IMR-90 (cell line): ENCODE measurements at regions not wholly inside any gene's neighbourhood (a gene's known extent, or its start where the extent isn't known, plus 50 kb on each side); places are given as distances from the start of the nearest gene placed in this dataset.

Source experiments
- ATAC-seq: fragments of 200-7000 bp; cut with Tn5 transposase; 2 replicates; pipeline ENCODE4 v1.9.1; 2020; ENCODE audit warnings: low read depth, mild to moderate bottlenecking, moderate library complexity
- BruUV-seq: library from RNA; stranded (reverse); fragments of 400-500 nt; replicated peaks from 2 replicates; lab custom pipeline; 2021; lab: Mats Ljungman, UMichigan
- CTCF ChIA-PET: fragments of 300-600 bp; formaldehyde crosslinking; extraction: SDS; loops from one replicate; lab custom pipeline; 2021; ENCODE audit warnings: antibody characterized with exemption; lab: Yijun Ruan, JAX
- POLR2A ChIA-PET: fragments of 300-600 bp; sonication (Branson Sonifier 250); formaldehyde crosslinking; loops from one replicate; lab custom pipeline; 2022; ENCODE audit warnings: antibody characterized with exemption; ENCODE audit not compliant: unreplicated experiment; lab: Charles Lee
- DNase-seq: peaks from one replicate; pipeline ENCODE4 v3.0.0; 2013
- H2AFZ ChIP-seq: replicated peaks from 2 replicates; pipeline ENCODE3; 2013; ENCODE audit warnings: low read length, mild to moderate bottlenecking; ENCODE audit not compliant: poor library complexity
- H2AK5ac ChIP-seq: 2 replicates; pipeline ENCODE4 v1.6.1; 2013; ENCODE audit warnings: low read depth, low read length, inconsistent platforms
- H2AK9ac ChIP-seq: replicated peaks from 2 replicates; pipeline ENCODE3; 2013; ENCODE audit warnings: mild to moderate bottlenecking, low read depth, low read length, moderate library complexity; ENCODE audit not compliant: poor library complexity
- H2BK120ac ChIP-seq: 2 replicates; pipeline ENCODE4 v1.6.1; 2013; ENCODE audit warnings: low read depth, low read length, inconsistent platforms
- H2BK15ac ChIP-seq: 3 replicates; pipeline ENCODE4 v1.6.1; 2013; ENCODE audit warnings: low read depth, low read length, inconsistent platforms
- H2BK20ac ChIP-seq: 2 replicates; pipeline ENCODE4 v1.6.1; 2013; ENCODE audit warnings: low read depth, mild to moderate bottlenecking, inconsistent platforms, low read length, moderate library complexity
- H2BK5ac ChIP-seq: 2 replicates; pipeline ENCODE4 v1.6.1; 2013; ENCODE audit warnings: mild to moderate bottlenecking, low read depth, low read length, inconsistent platforms; ENCODE audit not compliant: poor library complexity, severe bottlenecking
- H3K14ac ChIP-seq: replicated peaks from 2 replicates; pipeline ENCODE4 v1.6.1; 2013; ENCODE audit warnings: low read depth, low read length, inconsistent platforms
- H3K18ac ChIP-seq: 2 replicates; pipeline ENCODE4 v1.6.1; 2013; ENCODE audit warnings: low read depth, low read length, control low read depth
- H3K23ac ChIP-seq: 2 replicates; pipeline ENCODE4 v1.6.1; 2013; ENCODE audit warnings: low read depth, low read length, inconsistent platforms
- H3K27ac ChIP-seq: 2 replicates; pipeline ENCODE4 v1.5.1; 2013; ENCODE audit warnings: mild to moderate bottlenecking, control low read depth, low read length; ENCODE audit not compliant: insufficient read depth
- H3K27me3 ChIP-seq: 2 replicates; pipeline ENCODE4 v1.6.1; 2013; ENCODE audit warnings: low read length; ENCODE audit not compliant: control insufficient read depth, insufficient read depth
- H3K36me3 ChIP-seq: 2 replicates; pipeline ENCODE4 v1.6.1; 2013; ENCODE audit warnings: low read length, mixed read lengths; ENCODE audit not compliant: control insufficient read depth, insufficient read depth
- H3K4ac ChIP-seq: 2 replicates; pipeline ENCODE4 v1.6.1; 2013; ENCODE audit warnings: low read depth, low read length, inconsistent platforms
- H3K4me1 ChIP-seq: 2 replicates; pipeline ENCODE4 v1.6.1; 2013; ENCODE audit warnings: low read length, mixed read lengths; ENCODE audit not compliant: control insufficient read depth, insufficient read depth
- H3K4me2 ChIP-seq: 2 replicates; pipeline ENCODE4 v1.6.1; 2013; ENCODE audit warnings: low read depth, mild to moderate bottlenecking, control low read depth, low read length, moderate library complexity
- H3K4me3 ChIP-seq: 2 replicates; pipeline ENCODE4 v1.5.1; 2013; ENCODE audit warnings: low read depth, mild to moderate bottlenecking, control low read depth, low read length, moderate library complexity; ENCODE audit not compliant: insufficient read depth
- H3K56ac ChIP-seq: 2 replicates; pipeline ENCODE4 v1.6.1; 2013; ENCODE audit warnings: low read length, inconsistent platforms; ENCODE audit not compliant: insufficient read depth; ENCODE audit errors: extremely low read depth
- H3K79me1 ChIP-seq, 2 experiments: 2 replicates each; pipeline ENCODE4 v1.6.1; 2013; ENCODE audit warnings: low read length in 2 of 2, inconsistent platforms in 1 of 2, low read depth in 1 of 2
- H3K9ac ChIP-seq: 2 replicates; pipeline ENCODE4 v1.6.1; 2013; ENCODE audit warnings: low read depth, low read length, control low read depth
- H3K9me1 ChIP-seq: 2 replicates; pipeline ENCODE4 v1.6.1; 2013; ENCODE audit warnings: low read length, inconsistent platforms; ENCODE audit not compliant: insufficient read depth
- H3K9me3 ChIP-seq: 2 replicates; pipeline ENCODE4 v1.6.1; 2013; ENCODE audit warnings: low read length; ENCODE audit not compliant: control insufficient read depth, insufficient read depth
- H4K20me1 ChIP-seq: 2 replicates; pipeline ENCODE4 v1.6.1; 2013; ENCODE audit warnings: low read length, inconsistent platforms; ENCODE audit not compliant: insufficient read depth
- H4K5ac ChIP-seq: 2 replicates; pipeline ENCODE4 v1.6.1; 2013; ENCODE audit warnings: mild to moderate bottlenecking, low read depth, low read length, control low read depth
- H4K8ac ChIP-seq, 2 experiments: 2 replicates each; pipeline ENCODE4 v1.6.1; 2013; ENCODE audit warnings: low read depth in 2 of 2, low read length in 2 of 2, control low read depth in 1 of 2, inconsistent platforms in 1 of 2
- H4K91ac ChIP-seq: 2 replicates; pipeline ENCODE4 v1.6.1; 2013; ENCODE audit warnings: low read depth, low read length, inconsistent platforms; ENCODE audit not compliant: insufficient read depth
- BHLHE40 ChIP-seq: fragments of 150-350 bp; IDR thresholded peaks from 2 replicates; pipeline ENCODE4 v1.6.1; 2016; ENCODE audit warnings: mild to moderate bottlenecking, low read depth, low read length
- CEBPB ChIP-seq: IDR thresholded peaks from 2 replicates; pipeline ENCODE4 v1.6.1; 2012; ENCODE audit warnings: low read depth, low read length, improper control_type of control experiment
- CHD1 ChIP-seq: IDR thresholded peaks from 2 replicates; pipeline ENCODE4 v1.6.1; 2012; ENCODE audit warnings: low read depth, low read length, improper control_type of control experiment
- FOS ChIP-seq: fragments of 150-350 bp; IDR thresholded peaks from 2 replicates; pipeline ENCODE4 v1.6.1; 2016; ENCODE audit warnings: low read depth, low read length
- MAFK ChIP-seq: IDR thresholded peaks from 2 replicates; pipeline ENCODE4 v1.6.1; 2012; ENCODE audit warnings: low read depth, low read length, improper control_type of control experiment
- MAZ ChIP-seq: IDR thresholded peaks from 2 replicates; pipeline ENCODE4 v1.6.1; 2012; ENCODE audit warnings: low read depth, mild to moderate bottlenecking, low read length, improper control_type of control experiment, moderate library complexity, borderline replicate concordance
- MXI1 ChIP-seq: IDR thresholded peaks from 2 replicates; pipeline ENCODE4 v1.6.1; 2012; ENCODE audit warnings: low read depth, mild to moderate bottlenecking, low read length, moderate library complexity, borderline replicate concordance
- NFE2L2 ChIP-seq: fragments of 150-350 bp; IDR thresholded peaks from 2 replicates; pipeline ENCODE4 v1.6.1; 2016; ENCODE audit warnings: low read depth, mild to moderate bottlenecking, low read length
- POLR2A ChIP-seq: IDR thresholded peaks from 2 replicates; pipeline ENCODE4 v1.6.1; 2012; ENCODE audit warnings: mild to moderate bottlenecking, low read depth, low read length
- RAD21 ChIP-seq: IDR thresholded peaks from 2 replicates; pipeline ENCODE4 v1.6.1; 2012; ENCODE audit warnings: low read length, improper control_type of control experiment
- RCOR1 ChIP-seq: IDR thresholded peaks from 2 replicates; pipeline ENCODE4 v1.6.1; 2012; ENCODE audit warnings: mild to moderate bottlenecking, low read length, improper control_type of control experiment; ENCODE audit not compliant: insufficient replicate concordance
- RFX5 ChIP-seq: IDR thresholded peaks from 2 replicates; pipeline ENCODE4 v1.8.0; 2012; ENCODE audit warnings: low read depth, mild to moderate bottlenecking, low read length, moderate library complexity
- SMC3 ChIP-seq: fragments of 150-350 bp; IDR thresholded peaks from 2 replicates; pipeline ENCODE4 v1.6.1; 2016; ENCODE audit warnings: low read depth, mild to moderate bottlenecking, antibody characterized with exemption, low read length, moderate library complexity
- WGBS, 2 experiments: methylation state at CpG; one replicate each; pipeline versions ENCODE4 v1.1.5 to v1.1.7; 2013; ENCODE audit warnings: missing lambda C conversion rate in 2 of 2; ENCODE audit not compliant: insufficient read length in 1 of 2; ENCODE audit errors: extremely low coverage in 2 of 2; 5-methylcytosine and 5-hydroxymethylcytosine counted together
- dilution Hi-C: fragments of 300-500 bp; cut with HindIII; formaldehyde crosslinking; loops from one replicate; pipeline ENCODE4 v1.14.3; 2018; ENCODE audit warnings: low sequenced_read_pairs; ENCODE audit not compliant: unreplicated experiment
- in situ Hi-C: fragments of 300-500 bp; cut with MboI; formaldehyde crosslinking; loops from 3 replicates; pipeline ENCODE4 v1.14.3; 2019; ENCODE audit warnings: low sequenced_read_pairs, inconsistent platforms, mixed read lengths
- intact Hi-C: fragments of 100-400 bp; cut with micrococcal nuclease; formaldehyde crosslinking; loops from 2 replicates; pipeline ENCODE4 v1.10.0; 2022
- TF ChIP-seq, protein P1 (sequence below): conservative IDR thresholded peaks from 2 replicates; pipeline ENCODE4 v1.5.1; 2012; ENCODE audit warnings: mild to moderate bottlenecking, low read depth, low read length, improper control_type of control experiment
- TF ChIP-seq, protein P2 (sequence below): fragments of 150-350 bp; IDR thresholded peaks from 2 replicates; pipeline ENCODE4 v1.6.1; 2016; ENCODE audit warnings: low read depth, mild to moderate bottlenecking, low read length, moderate library complexity, borderline replicate concordance
- TF ChIP-seq, protein P3 (sequence below): fragments of 150-350 bp; IDR thresholded peaks from 2 replicates; pipeline ENCODE4 v1.6.1; 2017; ENCODE audit warnings: mild to moderate bottlenecking, antibody characterized with exemption, low read length, low read depth

DNA sequence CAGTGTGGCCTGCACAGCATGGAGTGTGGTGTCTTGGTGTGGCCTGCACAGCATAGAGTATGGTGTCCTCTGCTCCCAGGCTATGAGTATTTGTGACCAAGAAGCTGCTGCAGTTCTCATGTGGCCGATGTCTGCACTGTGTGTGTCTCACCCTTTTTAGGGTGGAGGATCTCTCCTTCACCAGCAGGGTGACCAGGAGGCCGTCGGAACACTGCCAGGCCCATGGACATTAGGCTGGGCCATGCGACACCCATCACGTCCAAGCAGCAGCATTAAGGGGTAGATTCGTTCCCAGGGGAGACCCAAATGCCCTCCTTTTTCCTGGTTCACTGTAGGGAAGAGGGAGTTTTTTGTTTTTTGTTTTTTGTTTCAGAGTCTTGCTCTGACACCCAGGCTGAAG, 115.3 kb upstream of the SPIN1 start:
- intact Hi-C loops (no loop called here), dilution Hi-C loops (no loop called here), in situ Hi-C loops (no loop called here)
- Histone ChIP-seq H3K18ac (no peak overlapping the region), H3K56ac (no peak overlapping the region), H2BK20ac (peak overlapping the region; percentile 68), H3K79me1 (no peaks in the 10 kb centered on the region), H2BK5ac (no peak overlapping the region), H4K20me1 (no peaks in the 10 kb centered on the region), H3K9me1 (0 out of 2 replicates have a peak, but pooled peaks cover 3% of the 10 kb centered on the region), H3K9me3 (no peaks in the 10 kb centered on the region), H2AK9ac (peak overlapping the region; percentile 39), H4K5ac (no peak overlapping the region), H3K4me3 (no peak overlapping the region), H3K36me3 (no peaks in the 10 kb centered on the region), H3K4me2 (no peak overlapping the region), H4K8ac (peak overlapping the region in 1 of 2 experiments; percentile 47; a peak in 1 of 4 replicates), H3K4ac (peak overlapping the region; percentile 73), H3K4me1 (no peaks in the 10 kb centered on the region), H3K27me3 (no peaks in the 10 kb centered on the region), H2AK5ac (peak overlapping the region; percentile 73), H2BK15ac (peak overlapping the region; percentile 49; the same call in 1 of the 3 replicates), H2AFZ (peak overlapping the region; percentile 78), H3K23ac (peak overlapping the region; percentile 14; the same call in 1 of the 2 replicates), H4K91ac (peak overlapping the region; percentile 65; the same call in 1 of the 2 replicates), H3K14ac (peak overlapping the region; percentile 74; the same call in 1 of the 2 replicates), H2BK120ac (peak overlapping the region; percentile 76), H3K9ac (no peak overlapping the region), H3K27ac (no peak overlapping the region)
- TF ChIP-seq CEBPB (no peak), SMC3 (no peak), MAFK (no peak), RFX5 (no peak), RAD21 (no peak), MAZ (no peak), NFE2L2 (no peak), POLR2A (no peak), FOS (no peak), BHLHE40 (no peak), RCOR1 (no peak), CHD1 (no peak), MXI1 (no peak)
- TF ChIP-seq, protein P1, sequence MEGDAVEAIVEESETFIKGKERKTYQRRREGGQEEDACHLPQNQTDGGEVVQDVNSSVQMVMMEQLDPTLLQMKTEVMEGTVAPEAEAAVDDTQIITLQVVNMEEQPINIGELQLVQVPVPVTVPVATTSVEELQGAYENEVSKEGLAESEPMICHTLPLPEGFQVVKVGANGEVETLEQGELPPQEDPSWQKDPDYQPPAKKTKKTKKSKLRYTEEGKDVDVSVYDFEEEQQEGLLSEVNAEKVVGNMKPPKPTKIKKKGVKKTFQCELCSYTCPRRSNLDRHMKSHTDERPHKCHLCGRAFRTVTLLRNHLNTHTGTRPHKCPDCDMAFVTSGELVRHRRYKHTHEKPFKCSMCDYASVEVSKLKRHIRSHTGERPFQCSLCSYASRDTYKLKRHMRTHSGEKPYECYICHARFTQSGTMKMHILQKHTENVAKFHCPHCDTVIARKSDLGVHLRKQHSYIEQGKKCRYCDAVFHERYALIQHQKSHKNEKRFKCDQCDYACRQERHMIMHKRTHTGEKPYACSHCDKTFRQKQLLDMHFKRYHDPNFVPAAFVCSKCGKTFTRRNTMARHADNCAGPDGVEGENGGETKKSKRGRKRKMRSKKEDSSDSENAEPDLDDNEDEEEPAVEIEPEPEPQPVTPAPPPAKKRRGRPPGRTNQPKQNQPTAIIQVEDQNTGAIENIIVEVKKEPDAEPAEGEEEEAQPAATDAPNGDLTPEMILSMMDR = no peak
- TF ChIP-seq, protein P2, sequence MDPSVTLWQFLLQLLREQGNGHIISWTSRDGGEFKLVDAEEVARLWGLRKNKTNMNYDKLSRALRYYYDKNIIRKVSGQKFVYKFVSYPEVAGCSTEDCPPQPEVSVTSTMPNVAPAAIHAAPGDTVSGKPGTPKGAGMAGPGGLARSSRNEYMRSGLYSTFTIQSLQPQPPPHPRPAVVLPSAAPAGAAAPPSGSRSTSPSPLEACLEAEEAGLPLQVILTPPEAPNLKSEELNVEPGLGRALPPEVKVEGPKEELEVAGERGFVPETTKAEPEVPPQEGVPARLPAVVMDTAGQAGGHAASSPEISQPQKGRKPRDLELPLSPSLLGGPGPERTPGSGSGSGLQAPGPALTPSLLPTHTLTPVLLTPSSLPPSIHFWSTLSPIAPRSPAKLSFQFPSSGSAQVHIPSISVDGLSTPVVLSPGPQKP = no peak
- TF ChIP-seq, protein P3, sequence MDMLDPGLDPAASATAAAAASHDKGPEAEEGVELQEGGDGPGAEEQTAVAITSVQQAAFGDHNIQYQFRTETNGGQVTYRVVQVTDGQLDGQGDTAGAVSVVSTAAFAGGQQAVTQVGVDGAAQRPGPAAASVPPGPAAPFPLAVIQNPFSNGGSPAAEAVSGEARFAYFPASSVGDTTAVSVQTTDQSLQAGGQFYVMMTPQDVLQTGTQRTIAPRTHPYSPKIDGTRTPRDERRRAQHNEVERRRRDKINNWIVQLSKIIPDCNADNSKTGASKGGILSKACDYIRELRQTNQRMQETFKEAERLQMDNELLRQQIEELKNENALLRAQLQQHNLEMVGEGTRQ = no peak
- no TSS peak for BruUV-seq
- CTCF ChIA-PET = interaction anchor here (0.7 kb wide), 1 partner anchor 765 kb away, joined by 5 read pairs; no protein-coding TSS in a partner anchor
- DNase-seq (no peak), ATAC-seq (no peak)
- 90% methylated on average over 6 of the region's 6 CpGs; no CpG with 5 or more reads in 1 of the 2 experiments for WGBS, 2 experiments
- POLR2A ChIA-PET = no interaction called here
